ENCODE measurements at regions not wholly inside any gene's neighbourhood (a gene's known extent, or its start where the extent isn't known, plus 50 kb on each side); places are given as distances from the start of the nearest gene placed in this dataset.

DNA sequence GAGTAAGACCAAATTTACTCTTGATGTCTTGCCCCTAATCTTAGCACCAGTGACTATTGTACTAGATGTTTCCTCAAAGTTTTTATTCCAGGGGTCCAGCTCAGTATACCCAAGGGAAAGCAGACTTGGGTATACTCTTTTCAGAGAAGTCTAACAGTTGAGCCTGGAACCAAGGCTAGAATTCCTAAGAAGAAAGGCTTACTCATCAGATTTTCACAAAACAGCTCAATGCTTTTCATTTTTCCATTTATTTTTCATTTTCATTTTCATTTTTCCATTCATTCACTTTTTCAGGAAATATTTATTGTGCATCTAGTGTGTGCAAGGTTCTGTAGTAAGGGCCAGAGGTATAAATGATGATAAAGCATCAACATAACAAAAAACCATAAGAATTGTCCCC lies 143.2 kb downstream of the PHLDA1 start:
- TF ChIP-seq TAF1 (IDR thresholded peaks at IDR 0.05; ENCODE audit: low read depth) (no peak), REST (IDR thresholded peaks at IDR 0.05; ENCODE audit: low read depth) (no peak), YY1 (IDR thresholded peaks at IDR 0.05; ENCODE audit: low read depth) (no peak)

- TF ChIP-seq NFIC (IDR thresholded peaks at IDR 0.05) (no peak), YY1 (IDR thresholded peaks at IDR 0.05; ENCODE audit: low read depth) (no peak), REST (IDR thresholded peaks at IDR 0.05; ENCODE audit: low read depth) (no peak), TCF12 (IDR thresholded peaks at IDR 0.05; ENCODE audit: low read depth) (no peak), EGR1 (IDR thresholded peaks at IDR 0.05) (no peak), FOXM1 (IDR thresholded peaks at IDR 0.05; ENCODE audit: borderline replicate concordance, low read depth) (no peak), TAF1 (IDR thresholded peaks at IDR 0.05; ENCODE audit: low read depth) (no peak), MAX (IDR thresholded peaks at IDR 0.05) (no peak), EP300 (IDR thresholded peaks at IDR 0.05; ENCODE audit: borderline replicate concordance) (no peak), TEAD4 (IDR thresholded peaks at IDR 0.05) (no peak), CEBPB (IDR thresholded peaks at IDR 0.05) (no peak), ZBTB7A (IDR thresholded peaks at IDR 0.05; ENCODE audit: low read depth) (no peak), CREB1 (IDR thresholded peaks at IDR 0.05; ENCODE audit: low read depth) (no peak), RAD21 (IDR thresholded peaks at IDR 0.05; ENCODE audit: low read depth) (no peak)
- TF ChIP-seq, protein P1, sequence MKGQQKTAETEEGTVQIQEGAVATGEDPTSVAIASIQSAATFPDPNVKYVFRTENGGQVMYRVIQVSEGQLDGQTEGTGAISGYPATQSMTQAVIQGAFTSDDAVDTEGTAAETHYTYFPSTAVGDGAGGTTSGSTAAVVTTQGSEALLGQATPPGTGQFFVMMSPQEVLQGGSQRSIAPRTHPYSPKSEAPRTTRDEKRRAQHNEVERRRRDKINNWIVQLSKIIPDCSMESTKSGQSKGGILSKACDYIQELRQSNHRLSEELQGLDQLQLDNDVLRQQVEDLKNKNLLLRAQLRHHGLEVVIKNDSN (IDR thresholded peaks at IDR 0.05), result no peak
These were observed 143.6 kb downstream of the PHLDA1 start for GRCh38 chr12:75887979-75888378.

DNA sequence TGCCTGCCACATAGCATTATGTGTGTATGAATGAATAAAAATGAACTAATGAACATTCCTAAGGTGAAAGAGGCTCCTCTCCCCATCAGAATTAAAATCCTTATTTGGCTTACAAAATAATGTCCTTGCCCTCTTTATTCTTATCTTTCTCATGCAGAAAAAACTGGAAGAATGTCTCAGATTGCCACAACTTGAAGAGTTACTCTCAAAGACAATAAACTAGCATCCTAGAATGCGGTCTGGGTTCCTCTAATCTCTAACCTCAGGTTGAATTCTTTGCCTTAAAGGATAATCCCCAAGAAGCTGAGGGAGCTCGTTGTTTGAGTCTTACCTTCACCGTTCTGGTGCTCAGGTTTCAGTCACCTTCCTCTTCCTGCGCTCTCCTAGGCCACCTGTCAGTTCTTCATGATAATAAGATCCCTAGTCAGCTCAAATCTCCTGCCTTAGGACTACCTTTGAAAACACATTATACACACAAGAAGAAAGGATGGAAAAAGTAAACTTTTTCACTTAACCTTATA lies 147.1 kb downstream of the PHLDA1 start:
- TF ChIP-seq EGR1 (IDR thresholded peaks at IDR 0.05), result no peak
- TF ChIP-seq, protein P1 (IDR thresholded peaks at IDR 0.05), result no peak

DNA sequence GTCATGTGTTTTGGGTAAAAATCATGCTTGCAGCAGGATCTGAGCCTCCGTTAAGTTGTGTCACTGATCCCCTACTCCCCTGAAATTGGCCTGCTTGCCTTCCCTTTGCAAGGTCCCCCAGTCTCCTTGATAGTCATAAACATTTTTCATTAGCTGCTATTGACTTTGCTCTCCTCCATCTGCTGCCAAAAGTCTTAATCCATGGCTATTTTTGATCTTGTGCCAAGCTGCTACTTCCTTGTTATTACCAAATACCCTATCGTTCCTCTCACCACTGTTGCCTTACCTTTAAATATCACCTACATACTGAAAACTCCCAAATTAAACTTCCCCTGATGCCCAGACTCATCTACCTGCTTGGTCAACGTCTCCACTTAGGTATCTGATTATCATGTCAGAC lies 148.3 kb downstream of the PHLDA1 start:
- TF ChIP-seq, protein P1 (IDR thresholded peaks at IDR 0.05), result no peak
- no peak for TF ChIP-seq FOXM1 (IDR thresholded peaks at IDR 0.05; ENCODE audit: borderline replicate concordance, low read depth)

DNA sequence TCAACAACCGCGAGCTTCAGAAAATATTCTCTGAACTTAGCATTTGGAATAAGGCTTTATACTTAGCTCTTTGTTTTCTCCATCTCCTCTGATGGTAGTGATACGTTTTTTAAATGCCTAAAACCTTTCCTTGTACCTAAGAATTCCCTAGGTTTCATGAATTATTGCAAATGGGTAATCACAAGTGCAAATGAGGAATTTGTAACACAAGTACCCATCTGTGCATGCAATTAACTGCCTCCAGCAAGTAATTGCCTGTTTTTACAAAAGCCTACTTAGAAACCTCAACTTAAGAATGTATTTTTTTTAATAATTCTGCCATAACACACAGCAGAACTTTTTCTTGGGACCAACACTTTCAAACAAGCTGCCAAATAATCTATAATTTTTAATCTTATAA lies 149.2 kb downstream of the PHLDA1 start:
- TF ChIP-seq YY1 (IDR thresholded peaks at IDR 0.05; ENCODE audit: low read depth), result no peak
- no peak for TF ChIP-seq RAD21 (IDR thresholded peaks at IDR 0.05; ENCODE audit: low read depth)
- TF ChIP-seq ZBTB7A (IDR thresholded peaks at IDR 0.05; ENCODE audit: low read depth), result no peak
- TF ChIP-seq CREB1 (IDR thresholded peaks at IDR 0.05; ENCODE audit: low read depth), result no peak
- no peak for TF ChIP-seq REST (IDR thresholded peaks at IDR 0.05; ENCODE audit: low read depth)
- no peak for TF ChIP-seq FOXM1 (IDR thresholded peaks at IDR 0.05; ENCODE audit: borderline replicate concordance, low read depth)
- no peak for TF ChIP-seq EGR1 (IDR thresholded peaks at IDR 0.05)
- TF ChIP-seq TAF1 (IDR thresholded peaks at IDR 0.05; ENCODE audit: low read depth), result no peak
- no peak for TF ChIP-seq TCF12 (IDR thresholded peaks at IDR 0.05; ENCODE audit: low read depth)
- TF ChIP-seq NFIC (IDR thresholded peaks at IDR 0.05), result no peak
- TF ChIP-seq, protein P1 (IDR thresholded peaks at IDR 0.05), result no peak
- no peak for TF ChIP-seq CEBPB (IDR thresholded peaks at IDR 0.05)
- TF ChIP-seq MAX (IDR thresholded peaks at IDR 0.05), result no peak
- TF ChIP-seq TEAD4 (IDR thresholded peaks at IDR 0.05), result no peak
- TF ChIP-seq EP300 (IDR thresholded peaks at IDR 0.05; ENCODE audit: borderline replicate concordance), result no peak

Data from Ishikawa (cell line).